ENCODE measurements at regions not wholly inside any gene's neighbourhood (a gene's known extent, or its start where the extent isn't known, plus 50 kb on each side); places are given as distances from the start of the nearest gene placed in this dataset.

DNA sequence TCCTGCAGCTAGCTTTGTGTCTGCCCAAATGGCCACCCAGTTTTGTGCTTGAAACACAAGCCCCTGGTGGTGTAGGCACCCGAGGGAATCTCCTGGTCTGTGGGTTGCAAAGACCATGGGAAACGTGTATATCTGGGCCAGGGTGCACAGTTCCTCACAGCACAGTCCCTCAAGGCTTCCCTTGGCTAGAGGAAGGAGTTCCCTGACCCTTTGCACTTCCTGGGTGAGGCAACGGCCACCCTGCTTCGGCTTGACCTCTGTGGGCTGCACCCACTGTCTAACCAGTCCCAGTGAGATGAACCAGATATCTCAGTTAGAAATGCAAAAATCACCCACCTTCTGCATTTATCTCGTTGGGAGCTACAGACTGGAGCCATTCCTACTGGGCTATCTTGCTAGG lies 865.0 kb upstream of the ACO1 start:
- TF ChIP-seq, protein P1, sequence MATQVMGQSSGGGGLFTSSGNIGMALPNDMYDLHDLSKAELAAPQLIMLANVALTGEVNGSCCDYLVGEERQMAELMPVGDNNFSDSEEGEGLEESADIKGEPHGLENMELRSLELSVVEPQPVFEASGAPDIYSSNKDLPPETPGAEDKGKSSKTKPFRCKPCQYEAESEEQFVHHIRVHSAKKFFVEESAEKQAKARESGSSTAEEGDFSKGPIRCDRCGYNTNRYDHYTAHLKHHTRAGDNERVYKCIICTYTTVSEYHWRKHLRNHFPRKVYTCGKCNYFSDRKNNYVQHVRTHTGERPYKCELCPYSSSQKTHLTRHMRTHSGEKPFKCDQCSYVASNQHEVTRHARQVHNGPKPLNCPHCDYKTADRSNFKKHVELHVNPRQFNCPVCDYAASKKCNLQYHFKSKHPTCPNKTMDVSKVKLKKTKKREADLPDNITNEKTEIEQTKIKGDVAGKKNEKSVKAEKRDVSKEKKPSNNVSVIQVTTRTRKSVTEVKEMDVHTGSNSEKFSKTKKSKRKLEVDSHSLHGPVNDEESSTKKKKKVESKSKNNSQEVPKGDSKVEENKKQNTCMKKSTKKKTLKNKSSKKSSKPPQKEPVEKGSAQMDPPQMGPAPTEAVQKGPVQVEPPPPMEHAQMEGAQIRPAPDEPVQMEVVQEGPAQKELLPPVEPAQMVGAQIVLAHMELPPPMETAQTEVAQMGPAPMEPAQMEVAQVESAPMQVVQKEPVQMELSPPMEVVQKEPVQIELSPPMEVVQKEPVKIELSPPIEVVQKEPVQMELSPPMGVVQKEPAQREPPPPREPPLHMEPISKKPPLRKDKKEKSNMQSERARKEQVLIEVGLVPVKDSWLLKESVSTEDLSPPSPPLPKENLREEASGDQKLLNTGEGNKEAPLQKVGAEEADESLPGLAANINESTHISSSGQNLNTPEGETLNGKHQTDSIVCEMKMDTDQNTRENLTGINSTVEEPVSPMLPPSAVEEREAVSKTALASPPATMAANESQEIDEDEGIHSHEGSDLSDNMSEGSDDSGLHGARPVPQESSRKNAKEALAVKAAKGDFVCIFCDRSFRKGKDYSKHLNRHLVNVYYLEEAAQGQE (IDR thresholded peaks at IDR 0.05; ENCODE audit: insufficient read depth in 1 of 2, low read depth in 2 of 2, low read length in 1 of 2): no peak
- TF ChIP-seq, protein P2, sequence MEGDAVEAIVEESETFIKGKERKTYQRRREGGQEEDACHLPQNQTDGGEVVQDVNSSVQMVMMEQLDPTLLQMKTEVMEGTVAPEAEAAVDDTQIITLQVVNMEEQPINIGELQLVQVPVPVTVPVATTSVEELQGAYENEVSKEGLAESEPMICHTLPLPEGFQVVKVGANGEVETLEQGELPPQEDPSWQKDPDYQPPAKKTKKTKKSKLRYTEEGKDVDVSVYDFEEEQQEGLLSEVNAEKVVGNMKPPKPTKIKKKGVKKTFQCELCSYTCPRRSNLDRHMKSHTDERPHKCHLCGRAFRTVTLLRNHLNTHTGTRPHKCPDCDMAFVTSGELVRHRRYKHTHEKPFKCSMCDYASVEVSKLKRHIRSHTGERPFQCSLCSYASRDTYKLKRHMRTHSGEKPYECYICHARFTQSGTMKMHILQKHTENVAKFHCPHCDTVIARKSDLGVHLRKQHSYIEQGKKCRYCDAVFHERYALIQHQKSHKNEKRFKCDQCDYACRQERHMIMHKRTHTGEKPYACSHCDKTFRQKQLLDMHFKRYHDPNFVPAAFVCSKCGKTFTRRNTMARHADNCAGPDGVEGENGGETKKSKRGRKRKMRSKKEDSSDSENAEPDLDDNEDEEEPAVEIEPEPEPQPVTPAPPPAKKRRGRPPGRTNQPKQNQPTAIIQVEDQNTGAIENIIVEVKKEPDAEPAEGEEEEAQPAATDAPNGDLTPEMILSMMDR (IDR thresholded peaks at IDR 0.05): no peak
- TF ChIP-seq POLR2AphosphoS5 (IDR thresholded peaks at IDR 0.05; ENCODE audit: low read depth, low read length): no peak
- TF ChIP-seq TCF7L2 (IDR thresholded peaks at IDR 0.05; ENCODE audit: low read depth, low read length): no peak
- no peak for TF ChIP-seq SIN3A (IDR thresholded peaks at IDR 0.05; ENCODE audit: borderline replicate concordance, insufficient read depth, low read depth, low read length)
